ENCODE measurements at regions not wholly inside any gene's neighbourhood (a gene's known extent, or its start where the extent isn't known, plus 50 kb on each side); places are given as distances from the start of the nearest gene placed in this dataset.
"Not testable (repeated sequence)": the region's sequence is repeated elsewhere in the genome, so short reads cannot be mapped to it uniquely, and the experiment has no call there.

DNA sequence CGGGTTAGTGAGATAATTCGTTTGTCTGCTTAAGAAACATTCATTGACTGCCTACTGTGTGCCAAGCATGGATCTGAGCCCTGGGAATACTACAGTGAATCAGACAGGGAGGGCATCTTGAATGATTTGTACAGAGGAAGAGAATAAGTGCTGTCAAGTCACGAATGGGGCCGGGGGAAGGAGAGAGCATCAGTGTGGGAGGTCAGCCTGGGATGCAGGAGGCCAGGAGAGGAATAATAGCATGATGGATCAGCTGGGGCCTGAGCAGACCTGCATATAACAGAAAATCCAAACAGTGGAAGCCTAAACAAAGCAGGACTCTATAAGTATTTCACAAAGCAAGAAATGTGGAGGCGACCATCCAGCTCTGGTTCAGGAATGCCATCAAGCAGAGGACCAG, 55.4 kb upstream of the PAX8 start (continued):
- TF ChIP-seq TEAD2 (CRISPR knock-in tag; IDR thresholded peaks at IDR 0.05) (no peak), ZMAT5 (CRISPR knock-in tag; IDR thresholded peaks at IDR 0.05; ENCODE audit: borderline replicate concordance, low read depth) (no peak), ZNF709 (CRISPR knock-in tag; IDR thresholded peaks at IDR 0.05) (no peak)

DNA sequence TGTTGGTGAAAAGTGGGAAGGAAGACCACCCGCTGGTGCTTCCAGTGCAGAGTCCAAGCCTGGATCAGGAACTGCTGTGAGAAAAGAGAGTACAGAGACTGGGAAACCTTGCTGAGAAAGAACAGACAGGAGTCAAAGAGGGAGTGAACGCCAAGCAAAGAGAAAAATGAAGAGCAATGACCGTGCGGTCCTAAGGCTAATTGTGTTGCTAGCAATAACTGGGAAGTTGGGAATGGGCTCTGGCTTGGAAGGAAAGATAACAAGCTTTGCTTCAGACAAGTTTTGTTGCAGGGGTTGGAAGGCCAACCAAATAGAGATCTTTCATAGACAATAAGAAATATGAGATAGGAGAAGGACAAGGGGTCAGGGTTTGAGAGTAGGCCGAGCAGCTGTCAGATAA, 55.0 kb upstream of the PAX8 start:
- H3K4me3 ChIP-seq (replicated peaks in 1 of 3; ENCODE audit: insufficient read depth in 1 of 3, low read depth in 2 of 3, low read length in 3 of 3); H3K4me1 ChIP-seq (ENCODE audit: insufficient read depth, low read length); CTCF ChIA-PET (ENCODE audit: low intra/inter-chr PET ratio, low total read pairs); H3K9ac ChIP-seq (ENCODE audit: insufficient read depth, low read depth, low read length); H3K27ac ChIP-seq (ENCODE audit: extremely low read length, insufficient read depth, low read length); FAIRE-seq; H3K27me3 ChIP-seq (ENCODE audit: control insufficient read depth in 1 of 2, insufficient read depth in 2 of 2, low read length in 2 of 2); DNase-seq (ENCODE audit: low spot score); H3K36me3 ChIP-seq (replicated peaks in 1 of 2; ENCODE audit: control insufficient read depth in 1 of 2, insufficient read depth in 2 of 2, low read length in 2 of 2); H3K9me3 ChIP-seq (ENCODE audit: low read length); POLR2A ChIA-PET; H4K20me1 ChIP-seq (ENCODE audit: insufficient read depth, low read length); BruUV-seq (replicated peaks); H3K4me2 ChIP-seq (ENCODE audit: low read depth, low read length); H3K79me2 ChIP-seq (ENCODE audit: insufficient read depth, low read length); in situ Hi-C loops (cut with HindIII; ENCODE audit: extremely low pct_ligation_motif_present, low pct_unique_long_range_greater_than_20kb); ATAC-seq; intact Hi-C loops (cut with micrococcal nuclease; ENCODE audit: unreplicated experiment); H2AFZ ChIP-seq (ENCODE audit: low read length): not testable (repeated sequence)
- 51% methylated on average over 5 of the region's 5 CpGs for WGBS (ENCODE audit: low lambda C conversion rate)

GRCh38 chr2:113330060-113330767, 51.5 kb upstream of the PAX8 start:
- POLR2A ChIA-PET; H3K27me3 ChIP-seq (ENCODE audit: control insufficient read depth in 1 of 2, insufficient read depth in 2 of 2, low read length in 2 of 2); H3K9ac ChIP-seq (ENCODE audit: insufficient read depth, low read depth, low read length); H4K20me1 ChIP-seq (ENCODE audit: insufficient read depth, low read length); in situ Hi-C loops (cut with HindIII; ENCODE audit: extremely low pct_ligation_motif_present, low pct_unique_long_range_greater_than_20kb); BruUV-seq (replicated peaks); H2AFZ ChIP-seq (ENCODE audit: low read length); H3K79me2 ChIP-seq (ENCODE audit: insufficient read depth, low read length); H3K36me3 ChIP-seq (replicated peaks in 1 of 2; ENCODE audit: control insufficient read depth in 1 of 2, insufficient read depth in 2 of 2, low read length in 2 of 2); DNase-seq (ENCODE audit: low spot score); H3K27ac ChIP-seq (ENCODE audit: extremely low read length, insufficient read depth, low read length); FAIRE-seq; H3K4me3 ChIP-seq (replicated peaks in 1 of 3; ENCODE audit: insufficient read depth in 1 of 3, low read depth in 2 of 3, low read length in 3 of 3); H3K9me3 ChIP-seq (ENCODE audit: low read length); CTCF ChIA-PET (ENCODE audit: low intra/inter-chr PET ratio, low total read pairs); H3K4me2 ChIP-seq (ENCODE audit: low read depth, low read length); intact Hi-C loops (cut with micrococcal nuclease; ENCODE audit: unreplicated experiment): not testable (repeated sequence)
- 42% methylated on average over 5 of the region's 5 CpGs for WGBS (ENCODE audit: low lambda C conversion rate)
- ATAC-seq: peak; percentile 36; the same call in 1 of the 3 replicates
- peaks cover 14% of the 10 kb centered on the region for H3K4me1 ChIP-seq (ENCODE audit: insufficient read depth, low read length)

GRCh38 chr2:113328973-113329372, 50.3 kb upstream of the PAX8 start:
- 67% methylated on average over 9 of the region's 9 CpGs for WGBS (ENCODE audit: low lambda C conversion rate)
- ATAC-seq; DNase-seq (ENCODE audit: low spot score): not testable (repeated sequence)

DNA sequence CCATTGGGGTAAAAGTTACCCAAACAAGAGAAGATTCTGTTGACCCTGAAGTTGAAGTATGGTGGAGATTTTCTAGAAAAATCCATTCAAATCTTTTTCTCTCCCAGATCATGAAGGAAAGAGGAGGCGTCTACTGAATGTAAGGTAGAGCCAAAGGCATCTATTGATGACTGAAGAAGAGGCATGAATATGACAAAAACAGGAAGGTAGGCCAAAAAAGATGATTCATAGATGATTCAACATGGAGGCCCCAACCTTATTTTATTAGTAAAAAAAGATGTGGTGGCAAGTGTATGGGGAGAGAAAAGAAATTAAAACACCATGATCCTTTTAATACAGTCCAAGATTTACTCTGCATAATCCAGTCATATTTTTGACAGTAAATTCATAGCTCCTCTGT, 49.9 kb upstream of the PAX8 start:
- H3K4me2 ChIP-seq (ENCODE audit: low read depth, low read length); FAIRE-seq; in situ Hi-C loops (cut with HindIII; ENCODE audit: extremely low pct_ligation_motif_present, low pct_unique_long_range_greater_than_20kb); DNase-seq (ENCODE audit: low spot score); POLR2A ChIA-PET; H4K20me1 ChIP-seq (ENCODE audit: insufficient read depth, low read length); intact Hi-C loops (cut with micrococcal nuclease; ENCODE audit: unreplicated experiment); H2AFZ ChIP-seq (ENCODE audit: low read length); H3K79me2 ChIP-seq (ENCODE audit: insufficient read depth, low read length); ATAC-seq; H3K4me3 ChIP-seq (replicated peaks in 1 of 3; ENCODE audit: insufficient read depth in 1 of 3, low read depth in 2 of 3, low read length in 3 of 3); CTCF ChIA-PET (ENCODE audit: low intra/inter-chr PET ratio, low total read pairs); H3K9ac ChIP-seq (ENCODE audit: insufficient read depth, low read depth, low read length); H3K9me3 ChIP-seq (ENCODE audit: low read length); BruUV-seq (replicated peaks); H3K36me3 ChIP-seq (replicated peaks in 1 of 2; ENCODE audit: control insufficient read depth in 1 of 2, insufficient read depth in 2 of 2, low read length in 2 of 2); H3K27me3 ChIP-seq (ENCODE audit: control insufficient read depth in 1 of 2, insufficient read depth in 2 of 2, low read length in 2 of 2); H3K27ac ChIP-seq (ENCODE audit: extremely low read length, insufficient read depth, low read length): not testable (repeated sequence)
- WGBS (ENCODE audit: low lambda C conversion rate): 57% methylated on average over 1 of the region's 1 CpG
- peaks cover 27% of the 10 kb centered on the region for H3K4me1 ChIP-seq (ENCODE audit: insufficient read depth, low read length)

More at GRCh38 chr2:113328973-113329372, 50.3 kb upstream of the PAX8 start:
- H2AFZ ChIP-seq (ENCODE audit: low read length); in situ Hi-C loops (cut with HindIII; ENCODE audit: extremely low pct_ligation_motif_present, low pct_unique_long_range_greater_than_20kb); H3K79me2 ChIP-seq (ENCODE audit: insufficient read depth, low read length); POLR2A ChIA-PET; BruUV-seq (replicated peaks); H3K27ac ChIP-seq (ENCODE audit: extremely low read length, insufficient read depth, low read length); H3K9ac ChIP-seq (ENCODE audit: insufficient read depth, low read depth, low read length); H3K9me3 ChIP-seq (ENCODE audit: low read length); CTCF ChIA-PET (ENCODE audit: low intra/inter-chr PET ratio, low total read pairs); H4K20me1 ChIP-seq (ENCODE audit: insufficient read depth, low read length); intact Hi-C loops (cut with micrococcal nuclease; ENCODE audit: unreplicated experiment); H3K4me2 ChIP-seq (ENCODE audit: low read depth, low read length); H3K27me3 ChIP-seq (ENCODE audit: control insufficient read depth in 1 of 2, insufficient read depth in 2 of 2, low read length in 2 of 2); H3K4me3 ChIP-seq (replicated peaks in 1 of 3; ENCODE audit: insufficient read depth in 1 of 3, low read depth in 2 of 3, low read length in 3 of 3); FAIRE-seq; H3K36me3 ChIP-seq (replicated peaks in 1 of 2; ENCODE audit: control insufficient read depth in 1 of 2, insufficient read depth in 2 of 2, low read length in 2 of 2): not testable (repeated sequence)
- peaks cover 24% of the 10 kb centered on the region for H3K4me1 ChIP-seq (ENCODE audit: insufficient read depth, low read length)
